ENCODE measurements at regions not wholly inside any gene's neighbourhood (a gene's known extent, or its start where the extent isn't known, plus 50 kb on each side); places are given as distances from the start of the nearest gene placed in this dataset.
A peak's percentile ranks its signal among the peaks of the same experiment; 100 is the strongest.
"Not testable (repeated sequence)": the region's sequence is repeated elsewhere in the genome, so short reads cannot be mapped to it uniquely, and the experiment has no call there.

- no peak for DNase-seq
Observed at GRCh38 chr3:181518222-181518621, 193.5 kb upstream of the SOX2 start.

- no peak for DNase-seq
Observed at GRCh38 chr3:181512787-181513186, 198.9 kb upstream of the SOX2 start.

- DNase-seq, result no peak
Observed at GRCh38 chr3:181510500-181510899, 201.2 kb upstream of the SOX2 start.

GRCh38 chr3:181497358-181497757 lies 214.4 kb upstream of the SOX2 start:
- DNase-seq, result no peak

- DNase-seq, result no peak
Observed at GRCh38 chr3:181493423-181493822, 218.3 kb upstream of the SOX2 start.

- DNase-seq, result no peak
Observed at GRCh38 chr3:181488536-181488935, 223.2 kb upstream of the SOX2 start.

GRCh38 chr3:181487236-181487978 lies 224.3 kb upstream of the SOX2 start:
- peak; percentile 37 for DNase-seq

GRCh38 chr3:181486141-181486885 lies 225.4 kb upstream of the SOX2 start:
- no peak for DNase-seq

GRCh38 chr3:181484026-181484425 lies 227.7 kb upstream of the SOX2 start:
- no peak for DNase-seq

- DNase-seq, result not testable (repeated sequence)
Observed at GRCh38 chr3:181475146-181475545, 236.6 kb upstream of the SOX2 start.

- no peak for DNase-seq
Observed at GRCh38 chr3:181470349-181470748, 241.4 kb upstream of the SOX2 start.

GRCh38 chr3:181464033-181464694 lies 247.6 kb upstream of the SOX2 start:
- no peak for DNase-seq

GRCh38 chr3:181461381-181461780 lies 250.3 kb upstream of the SOX2 start:
- DNase-seq, result no peak

- DNase-seq, result no peak
Observed at GRCh38 chr3:181459516-181459915, 252.2 kb upstream of the SOX2 start.

GRCh38 chr3:181458857-181459256 lies 252.9 kb upstream of the SOX2 start:
- DNase-seq, result no peak

- no peak for DNase-seq
Observed at GRCh38 chr3:181457756-181458155, 254.0 kb upstream of the SOX2 start.

- DNase-seq, result no peak
Observed at GRCh38 chr3:181457190-181457589, 254.5 kb upstream of the SOX2 start.

GRCh38 chr3:181455276-181455675 lies 256.4 kb upstream of the SOX2 start:
- DNase-seq, result no peak

- no peak for DNase-seq
Observed at GRCh38 chr3:181454451-181455027, 257.2 kb upstream of the SOX2 start.

- DNase-seq, result no peak
Observed at GRCh38 chr3:181446741-181447140, 265.0 kb upstream of the SOX2 start.

GRCh38 chr3:181442066-181442465 lies 269.7 kb upstream of the SOX2 start:
- DNase-seq, result no peak

GRCh38 chr3:181432992-181433391 lies 278.7 kb upstream of the SOX2 start:
- DNase-seq, result no peak

GRCh38 chr3:181431748-181432147 lies 280.0 kb upstream of the SOX2 start:
- DNase-seq, result no peak

- no peak for DNase-seq
Observed at GRCh38 chr3:181425074-181425473, 286.7 kb upstream of the SOX2 start.

All from NCI-H187 treated with DMSO at 0.1 percent for 48 hours (cell line).